ENCODE measurements at regions not wholly inside any gene's neighbourhood (a gene's known extent, or its start where the extent isn't known, plus 50 kb on each side); places are given as distances from the start of the nearest gene placed in this dataset.

DNA sequence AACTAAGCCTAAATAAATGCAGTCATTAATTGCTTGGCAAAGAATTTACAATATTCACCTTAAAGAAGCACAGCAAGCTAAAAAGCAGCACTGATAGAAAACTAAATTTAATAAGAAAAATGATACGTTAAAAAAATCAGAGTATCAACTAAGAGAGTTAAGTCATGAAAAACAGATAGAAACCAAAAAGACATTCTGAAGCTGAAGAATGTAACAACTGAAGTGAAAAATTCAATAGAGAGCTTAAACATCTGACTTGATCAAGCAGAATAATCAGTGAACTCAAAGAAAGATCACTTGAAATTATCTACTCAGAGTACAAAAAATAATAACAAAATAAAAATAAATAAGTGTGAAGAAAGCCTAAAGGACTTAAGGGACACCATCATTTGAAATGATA is 588.0 kb upstream of the HS3ST1 start:
- TF ChIP-seq SIN3A (IDR thresholded peaks at IDR 0.05; ENCODE audit: borderline replicate concordance, insufficient read depth, low read length) (no peak), POLR2AphosphoS5 (IDR thresholded peaks at IDR 0.05; ENCODE audit: low read depth, low read length) (no peak), TAF1 (IDR thresholded peaks at IDR 0.05; ENCODE audit: borderline replicate concordance, insufficient read depth, low read length) (no peak)
- TF ChIP-seq, protein P1, sequence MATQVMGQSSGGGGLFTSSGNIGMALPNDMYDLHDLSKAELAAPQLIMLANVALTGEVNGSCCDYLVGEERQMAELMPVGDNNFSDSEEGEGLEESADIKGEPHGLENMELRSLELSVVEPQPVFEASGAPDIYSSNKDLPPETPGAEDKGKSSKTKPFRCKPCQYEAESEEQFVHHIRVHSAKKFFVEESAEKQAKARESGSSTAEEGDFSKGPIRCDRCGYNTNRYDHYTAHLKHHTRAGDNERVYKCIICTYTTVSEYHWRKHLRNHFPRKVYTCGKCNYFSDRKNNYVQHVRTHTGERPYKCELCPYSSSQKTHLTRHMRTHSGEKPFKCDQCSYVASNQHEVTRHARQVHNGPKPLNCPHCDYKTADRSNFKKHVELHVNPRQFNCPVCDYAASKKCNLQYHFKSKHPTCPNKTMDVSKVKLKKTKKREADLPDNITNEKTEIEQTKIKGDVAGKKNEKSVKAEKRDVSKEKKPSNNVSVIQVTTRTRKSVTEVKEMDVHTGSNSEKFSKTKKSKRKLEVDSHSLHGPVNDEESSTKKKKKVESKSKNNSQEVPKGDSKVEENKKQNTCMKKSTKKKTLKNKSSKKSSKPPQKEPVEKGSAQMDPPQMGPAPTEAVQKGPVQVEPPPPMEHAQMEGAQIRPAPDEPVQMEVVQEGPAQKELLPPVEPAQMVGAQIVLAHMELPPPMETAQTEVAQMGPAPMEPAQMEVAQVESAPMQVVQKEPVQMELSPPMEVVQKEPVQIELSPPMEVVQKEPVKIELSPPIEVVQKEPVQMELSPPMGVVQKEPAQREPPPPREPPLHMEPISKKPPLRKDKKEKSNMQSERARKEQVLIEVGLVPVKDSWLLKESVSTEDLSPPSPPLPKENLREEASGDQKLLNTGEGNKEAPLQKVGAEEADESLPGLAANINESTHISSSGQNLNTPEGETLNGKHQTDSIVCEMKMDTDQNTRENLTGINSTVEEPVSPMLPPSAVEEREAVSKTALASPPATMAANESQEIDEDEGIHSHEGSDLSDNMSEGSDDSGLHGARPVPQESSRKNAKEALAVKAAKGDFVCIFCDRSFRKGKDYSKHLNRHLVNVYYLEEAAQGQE (IDR thresholded peaks at IDR 0.05; ENCODE audit: insufficient read depth in 1 of 2, low read depth in 2 of 2, low read length in 2 of 2): no peak
